GM19452 (cell line): ENCODE measurements at regions not wholly inside any gene's neighbourhood (a gene's known extent, or its start where the extent isn't known, plus 50 kb on each side); places are given as distances from the start of the nearest gene placed in this dataset.

Source experiments
- ATAC-seq: cut with Tn5 transposase; IDR thresholded peaks from one replicate; pipeline ENCODE4 v1.9.1; 2021; ENCODE audit not compliant: unreplicated experiment

GRCh38 chr6:19312241-19312978, 524.8 kb upstream of the ID4 start:
- ATAC-seq = no peak

- ATAC-seq = no peak
These were observed 519.7 kb upstream of the ID4 start for GRCh38 chr6:19317431-19317986.

GRCh38 chr6:19319005-19319404, 518.2 kb upstream of the ID4 start:
- ATAC-seq = no peak

- no peak for ATAC-seq
These were observed 517.0 kb upstream of the ID4 start for GRCh38 chr6:19320111-19320581.

- ATAC-seq = no peak
These were observed 514.3 kb upstream of the ID4 start for GRCh38 chr6:19322691-19323485.

- no peak for ATAC-seq
These were observed 512.8 kb upstream of the ID4 start for GRCh38 chr6:19324376-19324775.

- no peak for ATAC-seq
These were observed 511.8 kb upstream of the ID4 start for GRCh38 chr6:19325335-19325789.

GRCh38 chr6:19327241-19327640, 509.9 kb upstream of the ID4 start:
- no peak for ATAC-seq

GRCh38 chr6:19327661-19328060, 509.5 kb upstream of the ID4 start:
- ATAC-seq = no peak

GRCh38 chr6:19329078-19329477, 508.1 kb upstream of the ID4 start:
- ATAC-seq = no peak

- ATAC-seq = no peak
These were observed 506.1 kb upstream of the ID4 start for GRCh38 chr6:19331089-19331488.

GRCh38 chr6:19332806-19333460, 504.2 kb upstream of the ID4 start:
- ATAC-seq = no peak

GRCh38 chr6:19333936-19334335, 503.2 kb upstream of the ID4 start:
- no peak for ATAC-seq

- no peak for ATAC-seq
These were observed 500.6 kb upstream of the ID4 start for GRCh38 chr6:19336579-19336978.

GRCh38 chr6:19337101-19337500, 500.1 kb upstream of the ID4 start:
- ATAC-seq = no peak

- no peak for ATAC-seq
These were observed 494.6 kb upstream of the ID4 start for GRCh38 chr6:19342616-19343015.

- no peak for ATAC-seq
These were observed 487.7 kb upstream of the ID4 start for GRCh38 chr6:19349429-19349828.

GRCh38 chr6:19354181-19354580, 483.0 kb upstream of the ID4 start:
- ATAC-seq = no peak

GRCh38 chr6:19356692-19357091, 480.5 kb upstream of the ID4 start:
- ATAC-seq = no peak

GRCh38 chr6:19362396-19362795, 474.8 kb upstream of the ID4 start:
- no peak for ATAC-seq

GRCh38 chr6:19368511-19368910, 468.7 kb upstream of the ID4 start:
- ATAC-seq = no peak
